Adipocyte (in vitro differentiated cells): ENCODE measurements at regions not wholly inside any gene's neighbourhood (a gene's known extent, or its start where the extent isn't known, plus 50 kb on each side); places are given as distances from the start of the nearest gene placed in this dataset.
A peak's percentile ranks its signal among the peaks of the same experiment; 100 is the strongest.

Source experiments
- DNase-seq: peaks from one replicate; pipeline ENCODE4 v3.0.0-alpha.2; 2015; ENCODE audit warnings: low read depth
- H3K27me3 ChIP-seq: replicated peaks from 2 replicates; pipeline ENCODE4 v1.7.0; 2013; ENCODE audit warnings: mild to moderate bottlenecking, low read length, moderate library complexity; ENCODE audit not compliant: control insufficient read depth, insufficient read depth
- H3K36me3 ChIP-seq: 2 replicates; pipeline ENCODE4 v1.7.0; 2013; ENCODE audit warnings: low read length, mild to moderate bottlenecking, moderate library complexity; ENCODE audit not compliant: control insufficient read depth, insufficient read depth, severe bottlenecking
- H3K4me1 ChIP-seq: 2 replicates; pipeline ENCODE4 v1.7.0; 2013; ENCODE audit warnings: mild to moderate bottlenecking, low read length, moderate library complexity; ENCODE audit not compliant: control insufficient read depth, insufficient read depth
- H3K4me3 ChIP-seq: 2 replicates; pipeline ENCODE4 v1.7.0; 2013; ENCODE audit warnings: mild to moderate bottlenecking, low read length, moderate library complexity
- H3K9ac ChIP-seq: 2 replicates; pipeline ENCODE4 v1.7.0; 2013; ENCODE audit warnings: mild to moderate bottlenecking, low read length, moderate library complexity
- H3K9me3 ChIP-seq: 2 replicates; pipeline ENCODE4 v1.7.0; 2013; ENCODE audit warnings: mild to moderate bottlenecking, low read length, moderate library complexity; ENCODE audit not compliant: control insufficient read depth

GRCh38 chr18:2087877-2088673 lies 483.2 kb downstream of the METTL4 start:
- H3K4me3 ChIP-seq = no peak overlapping the region
- H3K27me3 ChIP-seq = no peaks in the 10 kb centered on the region
- no peaks in the 10 kb centered on the region for H3K36me3 ChIP-seq
- peaks cover 5% of the 10 kb centered on the region for H3K4me1 ChIP-seq
- H3K9me3 ChIP-seq = no peaks in the 10 kb centered on the region
- no peak overlapping the region for H3K9ac ChIP-seq
- DNase-seq = peak; percentile 64

GRCh38 chr18:2089396-2089795 lies 481.9 kb downstream of the METTL4 start:
- H3K27me3 ChIP-seq = no peaks in the 10 kb centered on the region
- H3K4me3 ChIP-seq = no peak overlapping the region
- no peaks in the 10 kb centered on the region for H3K36me3 ChIP-seq
- no peak for DNase-seq
- H3K4me1 ChIP-seq = peaks cover 5% of the 10 kb centered on the region
- H3K9me3 ChIP-seq = no peaks in the 10 kb centered on the region
- H3K9ac ChIP-seq = no peak overlapping the region

- DNase-seq = no peak
- H3K9ac ChIP-seq = no peak overlapping the region
- no peaks in the 10 kb centered on the region for H3K36me3 ChIP-seq
- H3K4me1 ChIP-seq = peaks cover 5% of the 10 kb centered on the region
- no peaks in the 10 kb centered on the region for H3K9me3 ChIP-seq
- no peaks in the 10 kb centered on the region for H3K27me3 ChIP-seq
- no peak overlapping the region for H3K4me3 ChIP-seq
Observed at GRCh38 chr18:2091937-2092336, 479.4 kb downstream of the METTL4 start.

- H3K4me1 ChIP-seq = no peaks in the 10 kb centered on the region
- H3K4me3 ChIP-seq = no peak overlapping the region
- no peaks in the 10 kb centered on the region for H3K36me3 ChIP-seq
- DNase-seq = no peak
- no peak overlapping the region for H3K9ac ChIP-seq
- H3K9me3 ChIP-seq = no peaks in the 10 kb centered on the region
- no peaks in the 10 kb centered on the region for H3K27me3 ChIP-seq
Observed at GRCh38 chr18:2096551-2096950, 474.8 kb downstream of the METTL4 start.

- Histone ChIP-seq H3K4me1 (no peaks in the 10 kb centered on the region), H3K27me3 (no peaks in the 10 kb centered on the region), H3K4me3 (no peak overlapping the region), H3K9me3 (no peaks in the 10 kb centered on the region), H3K36me3 (no peaks in the 10 kb centered on the region), H3K9ac (no peak overlapping the region)
- no peak for DNase-seq
Observed at GRCh38 chr18:2100694-2101213, 470.6 kb downstream of the METTL4 start.

GRCh38 chr18:2102022-2102421 lies 469.3 kb downstream of the METTL4 start:
- H3K9me3 ChIP-seq = no peaks in the 10 kb centered on the region
- H3K36me3 ChIP-seq = no peaks in the 10 kb centered on the region
- DNase-seq = no peak
- H3K4me1 ChIP-seq = no peaks in the 10 kb centered on the region
- H3K4me3 ChIP-seq = no peak overlapping the region
- H3K27me3 ChIP-seq = no peaks in the 10 kb centered on the region
- H3K9ac ChIP-seq = no peak overlapping the region

- Histone ChIP-seq H3K4me3 (no peak overlapping the region), H3K27me3 (no peaks in the 10 kb centered on the region), H3K4me1 (no peaks in the 10 kb centered on the region), H3K9me3 (no peaks in the 10 kb centered on the region), H3K36me3 (no peaks in the 10 kb centered on the region), H3K9ac (no peak overlapping the region)
- DNase-seq = no peak
Observed at GRCh38 chr18:2103299-2103698, 468.0 kb downstream of the METTL4 start.

GRCh38 chr18:2104620-2105462 lies 466.5 kb downstream of the METTL4 start:
- Histone ChIP-seq H3K27me3 (no peaks in the 10 kb centered on the region), H3K9ac (no peak overlapping the region), H3K36me3 (no peaks in the 10 kb centered on the region), H3K4me3 (no peak overlapping the region), H3K9me3 (no peaks in the 10 kb centered on the region), H3K4me1 (no peaks in the 10 kb centered on the region)
- peak; percentile 74 for DNase-seq

- no peaks in the 10 kb centered on the region for H3K4me1 ChIP-seq
- no peaks in the 10 kb centered on the region for H3K9me3 ChIP-seq
- no peak overlapping the region for H3K4me3 ChIP-seq
- peak; percentile 18 for DNase-seq
- H3K9ac ChIP-seq = no peak overlapping the region
- H3K27me3 ChIP-seq = no peaks in the 10 kb centered on the region
- H3K36me3 ChIP-seq = no peaks in the 10 kb centered on the region
Observed at GRCh38 chr18:2108591-2108990, 462.7 kb downstream of the METTL4 start.

- peak; percentile 29 for DNase-seq
- Histone ChIP-seq H3K9me3 (no peaks in the 10 kb centered on the region), H3K4me3 (no peak overlapping the region), H3K36me3 (no peaks in the 10 kb centered on the region), H3K9ac (no peak overlapping the region), H3K27me3 (no peaks in the 10 kb centered on the region), H3K4me1 (no peaks in the 10 kb centered on the region)
Observed at GRCh38 chr18:2111456-2111855, 459.8 kb downstream of the METTL4 start.

GRCh38 chr18:2112435-2113045 lies 458.8 kb downstream of the METTL4 start:
- Histone ChIP-seq H3K9me3 (no peaks in the 10 kb centered on the region), H3K4me3 (no peak overlapping the region), H3K9ac (no peak overlapping the region), H3K36me3 (no peaks in the 10 kb centered on the region), H3K27me3 (no peaks in the 10 kb centered on the region), H3K4me1 (no peaks in the 10 kb centered on the region)
- DNase-seq = peak; percentile 4
